ENCODE measurements at regions not wholly inside any gene's neighbourhood (a gene's known extent, or its start where the extent isn't known, plus 50 kb on each side); places are given as distances from the start of the nearest gene placed in this dataset.
A peak's percentile ranks its signal among the peaks of the same experiment; 100 is the strongest.

DNA sequence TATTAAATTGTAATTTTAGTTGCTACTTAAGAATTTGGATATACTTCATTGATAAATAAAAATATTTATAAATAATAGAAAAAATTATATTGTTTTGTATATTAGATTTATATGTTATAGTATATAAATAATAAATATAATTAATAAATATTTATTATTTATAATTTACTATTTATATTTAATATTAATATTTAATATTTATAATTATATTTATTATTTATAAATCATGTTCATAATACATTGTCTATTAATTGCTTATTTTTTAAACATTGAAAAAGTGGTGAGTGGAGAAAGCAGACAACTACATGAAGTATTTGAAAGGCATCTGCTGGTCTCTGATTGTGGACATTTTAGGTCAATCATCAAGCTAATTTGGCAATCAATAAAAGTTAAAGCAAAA, 464.5 kb downstream of the MMUT start:
- DNase-seq (ENCODE audit: insufficient read length, low spot score, missing footprints) = no peak
- Histone ChIP-seq H3K27me3 (ENCODE audit: insufficient read depth, low read length) (no peaks in the 10 kb centered on the region), H4K20me1 (ENCODE audit: insufficient read depth, low read length) (no peaks in the 10 kb centered on the region), H3K27ac (ENCODE audit: low read depth, low read length) (no peak overlapping the region), H3K9me3 (ENCODE audit: low read depth, low read length) (no peaks in the 10 kb centered on the region), H3K79me2 (ENCODE audit: insufficient read depth, low read length) (no peaks in the 10 kb centered on the region), H3K36me3 (ENCODE audit: insufficient read depth, low read length) (no peaks in the 10 kb centered on the region), H3K4me2 (ENCODE audit: insufficient read depth, low read length) (no peak overlapping the region), H3K4me1 (ENCODE audit: insufficient read depth, low read length) (no peaks in the 10 kb centered on the region), H2AFZ (ENCODE audit: low read length) (no peak overlapping the region), H3K4me3 (ENCODE audit: insufficient read depth, low read length) (no peak overlapping the region)
- TF ChIP-seq, protein P1, sequence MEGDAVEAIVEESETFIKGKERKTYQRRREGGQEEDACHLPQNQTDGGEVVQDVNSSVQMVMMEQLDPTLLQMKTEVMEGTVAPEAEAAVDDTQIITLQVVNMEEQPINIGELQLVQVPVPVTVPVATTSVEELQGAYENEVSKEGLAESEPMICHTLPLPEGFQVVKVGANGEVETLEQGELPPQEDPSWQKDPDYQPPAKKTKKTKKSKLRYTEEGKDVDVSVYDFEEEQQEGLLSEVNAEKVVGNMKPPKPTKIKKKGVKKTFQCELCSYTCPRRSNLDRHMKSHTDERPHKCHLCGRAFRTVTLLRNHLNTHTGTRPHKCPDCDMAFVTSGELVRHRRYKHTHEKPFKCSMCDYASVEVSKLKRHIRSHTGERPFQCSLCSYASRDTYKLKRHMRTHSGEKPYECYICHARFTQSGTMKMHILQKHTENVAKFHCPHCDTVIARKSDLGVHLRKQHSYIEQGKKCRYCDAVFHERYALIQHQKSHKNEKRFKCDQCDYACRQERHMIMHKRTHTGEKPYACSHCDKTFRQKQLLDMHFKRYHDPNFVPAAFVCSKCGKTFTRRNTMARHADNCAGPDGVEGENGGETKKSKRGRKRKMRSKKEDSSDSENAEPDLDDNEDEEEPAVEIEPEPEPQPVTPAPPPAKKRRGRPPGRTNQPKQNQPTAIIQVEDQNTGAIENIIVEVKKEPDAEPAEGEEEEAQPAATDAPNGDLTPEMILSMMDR (IDR thresholded peaks at IDR 0.05; ENCODE audit: extremely low read depth, low read depth, low read length) = no peak

DNA sequence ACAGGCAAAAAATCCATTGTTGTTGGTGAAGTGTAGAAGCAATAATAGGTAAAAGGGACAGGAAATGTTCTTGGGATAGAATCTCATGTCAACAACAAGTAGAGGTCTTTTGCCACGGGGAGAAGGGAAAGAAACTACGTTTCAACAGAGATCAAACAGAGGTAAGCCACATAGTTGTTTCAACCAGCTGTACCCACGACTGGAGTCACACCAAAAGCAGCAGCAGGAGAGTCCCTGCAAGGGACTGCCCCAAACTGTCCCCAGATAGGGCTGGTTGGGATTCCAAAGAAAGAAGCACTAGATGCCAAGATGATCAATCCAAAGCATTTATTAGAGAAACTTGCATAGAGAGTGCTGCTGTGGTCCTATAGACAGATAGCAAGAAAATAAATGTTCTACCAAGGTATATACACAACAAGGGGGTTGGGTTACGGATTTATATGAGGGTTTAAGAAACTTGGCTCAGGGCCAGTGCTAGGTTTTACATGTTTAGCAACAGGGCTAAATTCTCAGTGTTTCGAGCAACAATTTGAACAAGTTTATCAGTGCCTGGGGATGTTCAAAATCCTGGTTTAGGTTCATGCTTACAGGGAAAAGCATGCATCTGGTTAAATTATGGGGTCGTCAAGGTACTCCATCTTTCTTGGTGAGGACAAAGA, 466.5 kb downstream of the MMUT start:
- H3K9me3 ChIP-seq (ENCODE audit: low read depth, low read length) = no peaks in the 10 kb centered on the region
- no peaks in the 10 kb centered on the region for H3K27me3 ChIP-seq (ENCODE audit: insufficient read depth, low read length)
- no peak overlapping the region for H3K4me2 ChIP-seq (ENCODE audit: insufficient read depth, low read length)
- H3K79me2 ChIP-seq (ENCODE audit: insufficient read depth, low read length) = no peaks in the 10 kb centered on the region
- TF ChIP-seq, protein P1 (IDR thresholded peaks at IDR 0.05; ENCODE audit: extremely low read depth, low read depth, low read length) = no peak
- H3K4me1 ChIP-seq (ENCODE audit: insufficient read depth, low read length) = no peaks in the 10 kb centered on the region
- H3K4me3 ChIP-seq (ENCODE audit: insufficient read depth, low read length) = no peak overlapping the region
- H4K20me1 ChIP-seq (ENCODE audit: insufficient read depth, low read length) = no peaks in the 10 kb centered on the region
- H2AFZ ChIP-seq (ENCODE audit: low read length) = peak overlapping the region; percentile 47
- no peak for DNase-seq (ENCODE audit: insufficient read length, low spot score, missing footprints)
- no peaks in the 10 kb centered on the region for H3K36me3 ChIP-seq (ENCODE audit: insufficient read depth, low read length)
- H3K27ac ChIP-seq (ENCODE audit: low read depth, low read length) = no peak overlapping the region

DNA sequence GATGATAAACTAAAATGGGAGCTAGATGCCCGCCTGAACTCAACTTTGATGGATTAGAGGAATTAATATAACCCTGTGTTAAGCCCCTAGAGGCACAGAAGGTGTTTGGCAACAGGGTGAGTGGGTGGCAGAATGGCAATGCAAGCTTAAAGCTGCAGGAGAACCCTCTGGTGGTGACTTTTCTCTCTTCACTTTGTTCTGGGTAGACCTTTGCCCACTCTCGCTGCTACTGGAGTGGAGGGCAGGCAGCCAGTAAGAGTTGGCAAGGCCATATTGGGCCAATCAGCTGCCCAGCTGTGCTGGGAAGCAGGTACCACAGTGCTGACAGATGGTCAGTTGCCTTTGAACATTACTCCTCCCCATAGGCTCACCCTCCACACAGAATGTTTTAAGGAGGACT, 468.2 kb downstream of the MMUT start:
- H3K4me3 ChIP-seq (ENCODE audit: insufficient read depth, low read length) = no peak overlapping the region
- H2AFZ ChIP-seq (ENCODE audit: low read length) = peak overlapping the region; percentile 3
- H4K20me1 ChIP-seq (ENCODE audit: insufficient read depth, low read length) = no peaks in the 10 kb centered on the region
- no peaks in the 10 kb centered on the region for H3K79me2 ChIP-seq (ENCODE audit: insufficient read depth, low read length)
- H3K36me3 ChIP-seq (ENCODE audit: insufficient read depth, low read length) = no peaks in the 10 kb centered on the region
- no peak overlapping the region for H3K4me2 ChIP-seq (ENCODE audit: insufficient read depth, low read length)
- no peaks in the 10 kb centered on the region for H3K27me3 ChIP-seq (ENCODE audit: insufficient read depth, low read length)
- H3K4me1 ChIP-seq (ENCODE audit: insufficient read depth, low read length) = no peaks in the 10 kb centered on the region
- H3K27ac ChIP-seq (ENCODE audit: low read depth, low read length) = no peak overlapping the region
- TF ChIP-seq, protein P1 (IDR thresholded peaks at IDR 0.05; ENCODE audit: extremely low read depth, low read depth, low read length) = no peak
- no peak for DNase-seq (ENCODE audit: insufficient read length, low spot score, missing footprints)
- no peaks in the 10 kb centered on the region for H3K9me3 ChIP-seq (ENCODE audit: low read depth, low read length)

DNA sequence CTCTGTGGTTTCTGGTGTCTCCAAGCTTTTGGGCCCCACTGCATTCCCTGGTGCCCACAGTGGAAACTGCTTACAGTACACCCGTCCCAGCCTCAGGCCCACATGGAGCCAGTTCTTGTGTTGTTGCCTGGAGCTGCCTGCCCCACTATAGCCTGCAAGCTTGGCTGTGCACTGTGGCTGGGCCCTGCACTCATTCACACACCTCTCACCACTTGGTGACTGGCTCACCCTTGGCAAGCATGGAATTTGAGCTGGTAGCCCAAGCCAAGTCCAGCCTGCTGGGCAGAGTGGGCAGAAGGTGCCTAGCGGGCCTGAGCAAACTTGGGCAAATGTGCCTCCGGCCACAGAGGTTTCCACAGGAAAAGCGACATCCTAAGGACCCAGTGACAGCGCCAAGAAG, 472.3 kb downstream of the MMUT start:
- Histone ChIP-seq H3K4me3 (ENCODE audit: insufficient read depth, low read length) (peak overlapping the region; percentile 17), H2AFZ (ENCODE audit: low read length) (peak overlapping the region; percentile 72), H3K27ac (ENCODE audit: low read depth, low read length) (no peak overlapping the region), H3K27me3 (ENCODE audit: insufficient read depth, low read length) (no peaks in the 10 kb centered on the region), H4K20me1 (ENCODE audit: insufficient read depth, low read length) (no peaks in the 10 kb centered on the region), H3K9me3 (ENCODE audit: low read depth, low read length) (no peaks in the 10 kb centered on the region), H3K4me1 (ENCODE audit: insufficient read depth, low read length) (peaks cover 8% of the 10 kb centered on the region), H3K79me2 (ENCODE audit: insufficient read depth, low read length) (no peaks in the 10 kb centered on the region), H3K4me2 (ENCODE audit: insufficient read depth, low read length) (peak overlapping the region; percentile 49), H3K36me3 (ENCODE audit: insufficient read depth, low read length) (no peaks in the 10 kb centered on the region)
- TF ChIP-seq, protein P1 (IDR thresholded peaks at IDR 0.05; ENCODE audit: extremely low read depth, low read depth, low read length) = no peak
- DNase-seq (ENCODE audit: insufficient read length, low spot score, missing footprints) = no peak

All from osteoblast (primary cell).